ENCODE measurements at regions not wholly inside any gene's neighbourhood (a gene's known extent, or its start where the extent isn't known, plus 50 kb on each side); places are given as distances from the start of the nearest gene placed in this dataset.

DNA sequence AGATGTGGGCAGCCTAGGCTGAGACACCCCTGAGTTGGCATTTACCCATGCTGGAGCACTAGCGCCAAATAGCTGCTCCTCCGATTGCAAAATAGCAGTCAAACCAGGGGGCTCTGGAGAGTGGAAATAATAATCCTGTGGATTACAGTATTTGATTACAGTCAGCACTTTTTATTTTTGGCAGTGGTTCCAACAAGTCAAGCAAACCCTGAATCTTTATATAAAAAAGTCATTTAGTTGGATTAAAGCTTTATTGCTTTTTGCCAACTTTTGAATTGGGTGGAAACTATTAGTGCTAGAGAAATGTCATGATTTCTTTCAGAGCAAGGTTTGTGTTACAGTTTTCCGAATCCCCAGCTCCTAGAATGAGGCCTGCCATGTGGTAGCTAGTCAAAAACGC, 99.3 kb upstream of the FAM20A start:
- Histone ChIP-seq H3K9me3 (ENCODE audit: control insufficient read depth, insufficient read depth, low read depth, low read length) (no peaks in the 10 kb centered on the region), H3K27me3 (ENCODE audit: control insufficient read depth, insufficient read depth, low read length) (no peaks in the 10 kb centered on the region), H3K36me3 (ENCODE audit: control insufficient read depth, insufficient read depth, low read length) (no peaks in the 10 kb centered on the region), H3K4me1 (ENCODE audit: control insufficient read depth, insufficient read depth, low read length) (no peaks in the 10 kb centered on the region), H3K4me3 (ENCODE audit: low read depth in 2 of 2, low read length in 2 of 2) (no peak overlapping the region), H3K27ac (ENCODE audit: low read length) (no peak overlapping the region)
- POLR2A ChIA-PET, result no interaction called here
- TF ChIP-seq TCF7L2 (IDR thresholded peaks at IDR 0.05; ENCODE audit: low read depth, low read length) (no peak), SIN3A (IDR thresholded peaks at IDR 0.05; ENCODE audit: borderline replicate concordance, insufficient read depth, low read depth, low read length) (no peak), POLR2AphosphoS5 (IDR thresholded peaks at IDR 0.05; ENCODE audit: low read depth, low read length) (no peak)
- TF ChIP-seq, protein P1, sequence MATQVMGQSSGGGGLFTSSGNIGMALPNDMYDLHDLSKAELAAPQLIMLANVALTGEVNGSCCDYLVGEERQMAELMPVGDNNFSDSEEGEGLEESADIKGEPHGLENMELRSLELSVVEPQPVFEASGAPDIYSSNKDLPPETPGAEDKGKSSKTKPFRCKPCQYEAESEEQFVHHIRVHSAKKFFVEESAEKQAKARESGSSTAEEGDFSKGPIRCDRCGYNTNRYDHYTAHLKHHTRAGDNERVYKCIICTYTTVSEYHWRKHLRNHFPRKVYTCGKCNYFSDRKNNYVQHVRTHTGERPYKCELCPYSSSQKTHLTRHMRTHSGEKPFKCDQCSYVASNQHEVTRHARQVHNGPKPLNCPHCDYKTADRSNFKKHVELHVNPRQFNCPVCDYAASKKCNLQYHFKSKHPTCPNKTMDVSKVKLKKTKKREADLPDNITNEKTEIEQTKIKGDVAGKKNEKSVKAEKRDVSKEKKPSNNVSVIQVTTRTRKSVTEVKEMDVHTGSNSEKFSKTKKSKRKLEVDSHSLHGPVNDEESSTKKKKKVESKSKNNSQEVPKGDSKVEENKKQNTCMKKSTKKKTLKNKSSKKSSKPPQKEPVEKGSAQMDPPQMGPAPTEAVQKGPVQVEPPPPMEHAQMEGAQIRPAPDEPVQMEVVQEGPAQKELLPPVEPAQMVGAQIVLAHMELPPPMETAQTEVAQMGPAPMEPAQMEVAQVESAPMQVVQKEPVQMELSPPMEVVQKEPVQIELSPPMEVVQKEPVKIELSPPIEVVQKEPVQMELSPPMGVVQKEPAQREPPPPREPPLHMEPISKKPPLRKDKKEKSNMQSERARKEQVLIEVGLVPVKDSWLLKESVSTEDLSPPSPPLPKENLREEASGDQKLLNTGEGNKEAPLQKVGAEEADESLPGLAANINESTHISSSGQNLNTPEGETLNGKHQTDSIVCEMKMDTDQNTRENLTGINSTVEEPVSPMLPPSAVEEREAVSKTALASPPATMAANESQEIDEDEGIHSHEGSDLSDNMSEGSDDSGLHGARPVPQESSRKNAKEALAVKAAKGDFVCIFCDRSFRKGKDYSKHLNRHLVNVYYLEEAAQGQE (IDR thresholded peaks at IDR 0.05; ENCODE audit: insufficient read depth in 1 of 2, low read depth in 2 of 2, low read length in 1 of 2), result no peak
- TF ChIP-seq, protein P2, sequence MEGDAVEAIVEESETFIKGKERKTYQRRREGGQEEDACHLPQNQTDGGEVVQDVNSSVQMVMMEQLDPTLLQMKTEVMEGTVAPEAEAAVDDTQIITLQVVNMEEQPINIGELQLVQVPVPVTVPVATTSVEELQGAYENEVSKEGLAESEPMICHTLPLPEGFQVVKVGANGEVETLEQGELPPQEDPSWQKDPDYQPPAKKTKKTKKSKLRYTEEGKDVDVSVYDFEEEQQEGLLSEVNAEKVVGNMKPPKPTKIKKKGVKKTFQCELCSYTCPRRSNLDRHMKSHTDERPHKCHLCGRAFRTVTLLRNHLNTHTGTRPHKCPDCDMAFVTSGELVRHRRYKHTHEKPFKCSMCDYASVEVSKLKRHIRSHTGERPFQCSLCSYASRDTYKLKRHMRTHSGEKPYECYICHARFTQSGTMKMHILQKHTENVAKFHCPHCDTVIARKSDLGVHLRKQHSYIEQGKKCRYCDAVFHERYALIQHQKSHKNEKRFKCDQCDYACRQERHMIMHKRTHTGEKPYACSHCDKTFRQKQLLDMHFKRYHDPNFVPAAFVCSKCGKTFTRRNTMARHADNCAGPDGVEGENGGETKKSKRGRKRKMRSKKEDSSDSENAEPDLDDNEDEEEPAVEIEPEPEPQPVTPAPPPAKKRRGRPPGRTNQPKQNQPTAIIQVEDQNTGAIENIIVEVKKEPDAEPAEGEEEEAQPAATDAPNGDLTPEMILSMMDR (IDR thresholded peaks at IDR 0.05), result no peak
- ATAC-seq (no peak), DNase-seq (ENCODE audit: low read depth, low spot score) (no peak)
- in situ Hi-C loops (cut with HindIII; ENCODE audit: low pct_unique_long_range_greater_than_20kb, low sequenced_read_pairs) (no loop called here), intact Hi-C loops (cut with micrococcal nuclease; ENCODE audit: unreplicated experiment) (no loop called here)
- no TSS peak for BruUV-seq (replicated peaks)
- CTCF ChIA-PET, result no interaction called here

DNA sequence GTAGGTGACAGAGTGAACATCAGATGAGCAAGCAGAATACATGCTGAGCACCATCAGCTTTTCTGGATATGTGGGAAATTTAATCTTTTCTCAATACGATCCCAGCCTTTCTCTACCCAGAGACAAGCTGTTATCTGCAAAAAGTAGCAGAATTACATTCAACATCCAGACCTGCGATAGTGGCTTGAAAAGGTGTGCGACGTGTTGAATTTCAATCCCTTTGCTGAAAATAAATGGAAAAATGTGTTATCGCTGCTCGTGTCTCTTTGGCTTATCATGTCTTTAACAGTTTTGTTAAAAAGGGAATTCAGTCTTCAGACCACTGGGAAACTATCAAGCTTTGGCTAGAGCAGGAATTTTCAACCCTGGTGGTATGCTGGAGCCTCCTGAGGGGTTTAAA, 98.8 kb upstream of the FAM20A start:
- no TSS peak for BruUV-seq (replicated peaks)
- Histone ChIP-seq H3K36me3 (ENCODE audit: control insufficient read depth, insufficient read depth, low read length) (no peaks in the 10 kb centered on the region), H3K27me3 (ENCODE audit: control insufficient read depth, insufficient read depth, low read length) (no peaks in the 10 kb centered on the region), H3K9me3 (ENCODE audit: control insufficient read depth, insufficient read depth, low read depth, low read length) (no peaks in the 10 kb centered on the region), H3K4me3 (ENCODE audit: low read depth in 2 of 2, low read length in 2 of 2) (no peak overlapping the region), H3K27ac (ENCODE audit: low read length) (no peak overlapping the region), H3K4me1 (ENCODE audit: control insufficient read depth, insufficient read depth, low read length) (no peaks in the 10 kb centered on the region)
- TF ChIP-seq TCF7L2 (IDR thresholded peaks at IDR 0.05; ENCODE audit: low read depth, low read length) (no peak), POLR2AphosphoS5 (IDR thresholded peaks at IDR 0.05; ENCODE audit: low read depth, low read length) (no peak), SIN3A (IDR thresholded peaks at IDR 0.05; ENCODE audit: borderline replicate concordance, insufficient read depth, low read depth, low read length) (no peak)
- TF ChIP-seq, protein P1 (IDR thresholded peaks at IDR 0.05; ENCODE audit: insufficient read depth in 1 of 2, low read depth in 2 of 2, low read length in 1 of 2), result no peak
- TF ChIP-seq, protein P2 (IDR thresholded peaks at IDR 0.05), result no peak
- DNase-seq (ENCODE audit: low read depth, low spot score) (no peak), ATAC-seq (no peak)
- in situ Hi-C loops (cut with HindIII; ENCODE audit: low pct_unique_long_range_greater_than_20kb, low sequenced_read_pairs), result no loop called here
- ChIA-PET CTCF (no interaction called here), POLR2A (no interaction called here)
- intact Hi-C loops (cut with micrococcal nuclease; ENCODE audit: unreplicated experiment), result no loop called here
